T-helper 2 cell (primary cell): ENCODE measurements at regions not wholly inside any gene's neighbourhood (a gene's known extent, or its start where the extent isn't known, plus 50 kb on each side); places are given as distances from the start of the nearest gene placed in this dataset.
"Not testable (repeated sequence)": the region's sequence is repeated elsewhere in the genome, so short reads cannot be mapped to it uniquely, and the experiment has no call there.

ENCODE experiments used
- DNase-seq, 5 experiments: peaks; one replicate each; pipeline versions ENCODE4 v3.0.0 to v3.0.0-alpha.2; 2012 to 2022

- no peak for DNase-seq
Measured at GRCh38 chr16:48820379-48820778, 210.4 kb upstream of the N4BP1 start.

- no peak for DNase-seq
Measured at GRCh38 chr16:48818257-48818656, 208.3 kb upstream of the N4BP1 start.

- DNase-seq = no peak
Measured at GRCh38 chr16:48817032-48817431, 207.1 kb upstream of the N4BP1 start.

GRCh38 chr16:48816393-48816792 lies 206.4 kb upstream of the N4BP1 start:
- DNase-seq = no peak

- no peak for DNase-seq
Measured at GRCh38 chr16:48814994-48815393, 205.0 kb upstream of the N4BP1 start.

GRCh38 chr16:48813485-48813884 lies 203.5 kb upstream of the N4BP1 start:
- DNase-seq = no peak

GRCh38 chr16:48812856-48813255 lies 202.9 kb upstream of the N4BP1 start:
- no peak for DNase-seq

- DNase-seq = no peak
Measured at GRCh38 chr16:48811478-48811877, 201.5 kb upstream of the N4BP1 start.

- no peak for DNase-seq
Measured at GRCh38 chr16:48810803-48811453, 200.9 kb upstream of the N4BP1 start.

GRCh38 chr16:48810436-48810802 lies 200.4 kb upstream of the N4BP1 start:
- no peak for DNase-seq

- DNase-seq = no peak
Measured at GRCh38 chr16:48790151-48790550, 180.2 kb upstream of the N4BP1 start.

GRCh38 chr16:48788475-48788874 lies 178.5 kb upstream of the N4BP1 start:
- DNase-seq = no peak

GRCh38 chr16:48745541-48745940 lies 135.6 kb upstream of the N4BP1 start:
- no peak for DNase-seq

- no peak for DNase-seq
Measured at GRCh38 chr16:48740964-48741363, 131.0 kb upstream of the N4BP1 start.

GRCh38 chr16:48734220-48734619 lies 124.2 kb upstream of the N4BP1 start:
- no peak for DNase-seq

GRCh38 chr16:48704710-48705109 lies 94.7 kb upstream of the N4BP1 start:
- DNase-seq = no peak

GRCh38 chr16:48687421-48688038 lies 77.5 kb upstream of the N4BP1 start:
- DNase-seq = peak in 1 of 5 experiments; percentile 53

GRCh38 chr16:48684148-48684547 lies 74.2 kb upstream of the N4BP1 start:
- DNase-seq = no peak

- DNase-seq = no peak
Measured at GRCh38 chr16:48682971-48683370, 73.0 kb upstream of the N4BP1 start.

- no peak for DNase-seq
Measured at GRCh38 chr16:48681520-48681919, 71.5 kb upstream of the N4BP1 start.

GRCh38 chr16:48680881-48681280 lies 70.9 kb upstream of the N4BP1 start:
- DNase-seq = no peak

GRCh38 chr16:48676836-48677235 lies 66.9 kb upstream of the N4BP1 start:
- no peak for DNase-seq

GRCh38 chr16:48668184-48668583 lies 58.2 kb upstream of the N4BP1 start:
- DNase-seq = not testable (repeated sequence)

GRCh38 chr16:48659940-48660339 lies 50.0 kb upstream of the N4BP1 start:
- DNase-seq = no peak
